Testis (tissue), 2 donors: ENCODE measurements at regions not wholly inside any gene's neighbourhood (a gene's known extent, or its start where the extent isn't known, plus 50 kb on each side); places are given as distances from the start of the nearest gene placed in this dataset.

Experiments used
- CTCF ChIP-seq, 3 experiments: fragments of 450-650 bp in 2 of 3; fragments of 200-600 bp in 1 of 3; sonication (generic) in 1 of 3; IDR thresholded peaks; one replicate each; pipeline ENCODE4 v1.5.1; 2016 to 2019; ENCODE audit warnings: antibody characterized with exemption in 3 of 3, mild to moderate bottlenecking in 2 of 3, moderate library complexity in 1 of 3
- POLR2A ChIP-seq: fragments of 450-650 bp; IDR thresholded peaks from one replicate; pipeline ENCODE4 v1.6.1; 2017; ENCODE audit warnings: antibody characterized with exemption, mild to moderate bottlenecking, moderate library complexity

DNA sequence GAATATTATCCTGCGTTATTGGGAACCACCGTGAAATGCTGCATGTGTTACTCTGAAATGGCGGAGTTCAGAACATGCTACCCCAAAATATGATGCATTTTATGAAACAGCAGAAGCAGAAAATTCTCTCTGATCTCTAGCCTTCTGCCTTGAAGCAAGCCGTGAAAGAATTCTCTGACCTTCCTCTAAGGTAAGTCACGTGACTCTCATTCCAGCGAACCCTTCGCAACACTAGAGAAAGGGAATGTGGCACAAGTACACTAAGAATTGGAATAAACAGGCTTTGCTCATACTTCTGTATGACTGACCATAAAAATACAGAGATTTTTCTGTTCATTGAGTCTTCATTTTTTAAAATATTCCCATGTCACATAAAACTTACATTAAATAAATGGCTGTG lies 805.6 kb upstream of the LRRC4C start:
- TF ChIP-seq CTCF (IDR thresholded peaks at IDR 0.05) (no peak), POLR2A (no peak)
